SKM-1 treated with dmso at 0.1 percent for 144 hours (cell line): ENCODE measurements at regions not wholly inside any gene's neighbourhood (a gene's known extent, or its start where the extent isn't known, plus 50 kb on each side); places are given as distances from the start of the nearest gene placed in this dataset.
"Not testable (repeated sequence)": the region's sequence is repeated elsewhere in the genome, so short reads cannot be mapped to it uniquely, and the experiment has no call there.

Experiments
- DNase-seq: peaks from one replicate; lab custom pipeline; 2025; ENCODE audit not compliant: unreplicated experiment; lab: John Stamatoyannopoulos, UW

- no peak for DNase-seq
These were observed 137.8 kb downstream of the MID1IP1 start for GRCh38 chrX:38939067-38939466.

GRCh38 chrX:38940547-38940946 is 139.3 kb downstream of the MID1IP1 start:
- no peak for DNase-seq

- DNase-seq: no peak
These were observed 140.4 kb downstream of the MID1IP1 start for GRCh38 chrX:38941675-38942074.

GRCh38 chrX:38943120-38943519 is 141.9 kb downstream of the MID1IP1 start:
- DNase-seq: no peak

- DNase-seq: no peak
These were observed 146.8 kb downstream of the MID1IP1 start for GRCh38 chrX:38948046-38948445.

GRCh38 chrX:38954520-38954919 is 153.3 kb downstream of the MID1IP1 start:
- DNase-seq: no peak

GRCh38 chrX:38959736-38960135 is 158.5 kb downstream of the MID1IP1 start:
- DNase-seq: no peak

GRCh38 chrX:38960137-38960536 is 158.9 kb downstream of the MID1IP1 start:
- no peak for DNase-seq

GRCh38 chrX:38961936-38962335 is 160.7 kb downstream of the MID1IP1 start:
- DNase-seq: no peak

- DNase-seq: not testable (repeated sequence)
These were observed 162.0 kb downstream of the MID1IP1 start for GRCh38 chrX:38963244-38963643.

- no peak for DNase-seq
These were observed 164.6 kb downstream of the MID1IP1 start for GRCh38 chrX:38965888-38966287.

GRCh38 chrX:38968344-38969216 is 167.3 kb downstream of the MID1IP1 start:
- no peak for DNase-seq

- DNase-seq: no peak
These were observed 168.8 kb downstream of the MID1IP1 start for GRCh38 chrX:38970074-38970473.

- DNase-seq: no peak
These were observed 169.6 kb downstream of the MID1IP1 start for GRCh38 chrX:38970845-38971244.

GRCh38 chrX:38973322-38973721 is 172.1 kb downstream of the MID1IP1 start:
- DNase-seq: no peak

- no peak for DNase-seq
These were observed 173.3 kb downstream of the MID1IP1 start for GRCh38 chrX:38974542-38974941.

- DNase-seq: no peak
These were observed 174.2 kb downstream of the MID1IP1 start for GRCh38 chrX:38975368-38975942.

GRCh38 chrX:38982370-38982769 is 181.1 kb downstream of the MID1IP1 start:
- DNase-seq: no peak

- no peak for DNase-seq
These were observed 181.6 kb downstream of the MID1IP1 start for GRCh38 chrX:38982843-38983242.

GRCh38 chrX:38985375-38985774 is 184.1 kb downstream of the MID1IP1 start:
- peak; percentile 3 for DNase-seq

GRCh38 chrX:38985945-38986344 is 184.7 kb downstream of the MID1IP1 start:
- no peak for DNase-seq

- DNase-seq: no peak
These were observed 185.3 kb downstream of the MID1IP1 start for GRCh38 chrX:38986586-38986985.
